Astrocyte (in vitro differentiated cells and primary cell): ENCODE measurements at regions not wholly inside any gene's neighbourhood (a gene's known extent, or its start where the extent isn't known, plus 50 kb on each side); places are given as distances from the start of the nearest gene placed in this dataset.

Source experiments
- CTCF ChIP-seq: IDR thresholded peaks from 2 replicates; pipeline ENCODE4 v1.5.1; 2011; ENCODE audit warnings: low read depth, mild to moderate bottlenecking, inconsistent platforms, low read length, moderate library complexity; ENCODE audit not compliant: insufficient read depth
- EZH2 ChIP-seq: IDR thresholded peaks from 2 replicates; pipeline ENCODE4 v1.6.1; 2012; ENCODE audit warnings: mild to moderate bottlenecking, low read length, inconsistent platforms; ENCODE audit not compliant: insufficient read depth

GRCh38 chr4:95778666-95779065 is 61.2 kb upstream of the PDHA2 start:
- TF ChIP-seq EZH2 (no peak), CTCF (no peak)
